ENCODE measurements at regions not wholly inside any gene's neighbourhood (a gene's known extent, or its start where the extent isn't known, plus 50 kb on each side); places are given as distances from the start of the nearest gene placed in this dataset.

- H3K36me3 Mint-ChIP-seq = no peaks in the 10 kb centered on the region
- WGBS (ENCODE audit: insufficient coverage) = no CpG with 5 or more reads among the region's 1 CpG
- ChIA-PET POLR2A (no interaction called here), CTCF (no interaction called here)
- no peak overlapping the region for H3K4me3 Mint-ChIP-seq
- no peaks in the 10 kb centered on the region for H3K4me1 ChIP-seq (ENCODE audit: control insufficient read depth in 1 of 2, extremely low read depth in 1 of 2, insufficient read depth in 2 of 2, low read length in 2 of 2)
- H3K27ac Mint-ChIP-seq = no peak overlapping the region
- DNase-seq = no peak
- H3K9me3 Mint-ChIP-seq = no peaks in the 10 kb centered on the region
- no peaks in the 10 kb centered on the region for H3K36me3 ChIP-seq (ENCODE audit: control insufficient read depth in 2 of 2, extremely low read depth in 1 of 2, insufficient read depth in 1 of 2, low read length in 1 of 2)
- H3K9me3 ChIP-seq = no peaks in the 10 kb centered on the region
- H3K27me3 Mint-ChIP-seq = peaks cover 3 to 12% of the 10 kb centered on the region in 2 donors
- ATAC-seq (replicated peaks in 1 of 4) = no peak
- no peak overlapping the region for H3K4me3 ChIP-seq (ENCODE audit: control insufficient read depth in 1 of 2, extremely low read depth in 1 of 2, low read length in 1 of 2)
- H3K4me1 Mint-ChIP-seq = peaks cover 0 to 3% (median 0%) of the 10 kb centered on the region in 3 donors
- no peak overlapping the region for H3K27ac ChIP-seq (ENCODE audit: low read length)
- H3K27me3 ChIP-seq (replicated peaks in 1 of 2; ENCODE audit: control insufficient read depth in 2 of 2, extremely low read depth in 1 of 2, insufficient read depth in 2 of 2, low read length in 1 of 2) = no peaks in the 10 kb centered on the region
Observed at GRCh38 chr3:18007980-18008379, 265.5 kb upstream of the TBC1D5 start.

GRCh38 chr3:17995769-17996168 is 253.3 kb upstream of the TBC1D5 start:
- Histone ChIP-seq H3K36me3 (ENCODE audit: control insufficient read depth in 2 of 2, extremely low read depth in 1 of 2, insufficient read depth in 1 of 2, low read length in 1 of 2) (no peaks in the 10 kb centered on the region), H3K27ac (ENCODE audit: low read length) (no peak overlapping the region), H3K4me1 (ENCODE audit: control insufficient read depth in 1 of 2, extremely low read depth in 1 of 2, insufficient read depth in 2 of 2, low read length in 2 of 2) (no peaks in the 10 kb centered on the region), H3K4me3 (ENCODE audit: control insufficient read depth in 1 of 2, extremely low read depth in 1 of 2, low read length in 1 of 2) (no peak overlapping the region), H3K27me3 (replicated peaks in 1 of 2; ENCODE audit: control insufficient read depth in 2 of 2, extremely low read depth in 1 of 2, insufficient read depth in 2 of 2, low read length in 1 of 2) (no peaks in the 10 kb centered on the region), H3K9me3 (no peaks in the 10 kb centered on the region)
- Mint-ChIP-seq H3K36me3 (no peaks in the 10 kb centered on the region), H3K4me1 (no peaks in the 10 kb centered on the region), H3K4me3 (no peak overlapping the region), H3K27ac (no peak overlapping the region), H3K9me3 (no peaks in the 10 kb centered on the region), H3K27me3 (no peaks in the 10 kb centered on the region)
- DNase-seq (no peak), ATAC-seq (replicated peaks in 1 of 4) (no peak)
- ChIA-PET CTCF (no interaction called here), POLR2A (no interaction called here)

GRCh38 chr3:17994167-17994566 is 251.7 kb upstream of the TBC1D5 start:
- no peak for DNase-seq
- Histone ChIP-seq H3K4me3 (ENCODE audit: control insufficient read depth in 1 of 2, extremely low read depth in 1 of 2, low read length in 1 of 2) (no peak overlapping the region), H3K27me3 (replicated peaks in 1 of 2; ENCODE audit: control insufficient read depth in 2 of 2, extremely low read depth in 1 of 2, insufficient read depth in 2 of 2, low read length in 1 of 2) (no peaks in the 10 kb centered on the region), H3K4me1 (ENCODE audit: control insufficient read depth in 1 of 2, extremely low read depth in 1 of 2, insufficient read depth in 2 of 2, low read length in 2 of 2) (no peaks in the 10 kb centered on the region), H3K27ac (ENCODE audit: low read length) (no peak overlapping the region), H3K9me3 (no peaks in the 10 kb centered on the region), H3K36me3 (ENCODE audit: control insufficient read depth in 2 of 2, extremely low read depth in 1 of 2, insufficient read depth in 1 of 2, low read length in 1 of 2) (no peaks in the 10 kb centered on the region)
- no peak for ATAC-seq (replicated peaks in 1 of 4)
- H3K27ac Mint-ChIP-seq = no peak overlapping the region
- ChIA-PET CTCF (interaction anchor here in 1 of 2 donors (0.6 kb wide), 1 partner anchor 221 kb away, joined by 3 read pairs; no protein-coding TSS in a partner anchor), POLR2A (interaction anchor here in 1 of 2 donors (0.5 to 0.6 kb wide), 2 partner anchors 1145 to 1230 kb away, joined by 4 read pairs; no protein-coding TSS in a partner anchor)
- H3K27me3 Mint-ChIP-seq = peaks cover 0 to 2% of the 10 kb centered on the region in 2 donors
- H3K4me1 Mint-ChIP-seq = no peaks in the 10 kb centered on the region
- no peaks in the 10 kb centered on the region for H3K9me3 Mint-ChIP-seq
- 86% methylated on average over 6 of the region's 7 CpGs for WGBS (ENCODE audit: insufficient coverage)
- no peak overlapping the region for H3K4me3 Mint-ChIP-seq
- no peaks in the 10 kb centered on the region for H3K36me3 Mint-ChIP-seq

- POLR2A ChIA-PET = no interaction called here
- WGBS (ENCODE audit: insufficient coverage) = no CpG with 5 or more reads among the region's 1 CpG
- no peak overlapping the region for H3K27ac ChIP-seq (ENCODE audit: low read length)
- no peak overlapping the region for H3K27ac Mint-ChIP-seq
- ATAC-seq (replicated peaks in 1 of 4) (no peak), DNase-seq (no peak)
- no peaks in the 10 kb centered on the region for H3K9me3 ChIP-seq
- H3K4me1 Mint-ChIP-seq = no peaks in the 10 kb centered on the region
- H3K36me3 ChIP-seq (ENCODE audit: control insufficient read depth in 2 of 2, extremely low read depth in 1 of 2, insufficient read depth in 1 of 2, low read length in 1 of 2) = no peaks in the 10 kb centered on the region
- no peak overlapping the region for H3K4me3 Mint-ChIP-seq
- H3K27me3 Mint-ChIP-seq = peaks cover 0 to 17% of the 10 kb centered on the region in 2 donors
- H3K4me3 ChIP-seq (ENCODE audit: control insufficient read depth in 1 of 2, extremely low read depth in 1 of 2, low read length in 1 of 2) = no peak overlapping the region
- no peaks in the 10 kb centered on the region for H3K27me3 ChIP-seq (replicated peaks in 1 of 2; ENCODE audit: control insufficient read depth in 2 of 2, extremely low read depth in 1 of 2, insufficient read depth in 2 of 2, low read length in 1 of 2)
- no peaks in the 10 kb centered on the region for H3K9me3 Mint-ChIP-seq
- CTCF ChIA-PET = no interaction called here
- no peaks in the 10 kb centered on the region for H3K4me1 ChIP-seq (ENCODE audit: control insufficient read depth in 1 of 2, extremely low read depth in 1 of 2, insufficient read depth in 2 of 2, low read length in 2 of 2)
- H3K36me3 Mint-ChIP-seq = peaks cover 3% of the 10 kb centered on the region
Observed at GRCh38 chr3:17990390-17990789, 248.0 kb upstream of the TBC1D5 start.

GRCh38 chr3:17986348-17986816 is 244.0 kb upstream of the TBC1D5 start:
- no peaks in the 10 kb centered on the region for H3K4me1 Mint-ChIP-seq
- ChIA-PET POLR2A (no interaction called here), CTCF (no interaction called here)
- Histone ChIP-seq H3K36me3 (ENCODE audit: control insufficient read depth in 2 of 2, extremely low read depth in 1 of 2, insufficient read depth in 1 of 2, low read length in 1 of 2) (no peaks in the 10 kb centered on the region), H3K4me3 (ENCODE audit: control insufficient read depth in 1 of 2, extremely low read depth in 1 of 2, low read length in 1 of 2) (no peak overlapping the region), H3K9me3 (no peaks in the 10 kb centered on the region), H3K27me3 (replicated peaks in 1 of 2; ENCODE audit: control insufficient read depth in 2 of 2, extremely low read depth in 1 of 2, insufficient read depth in 2 of 2, low read length in 1 of 2) (peaks cover 0 to 3% of the 10 kb centered on the region in 2 experiments), H3K4me1 (ENCODE audit: control insufficient read depth in 1 of 2, extremely low read depth in 1 of 2, insufficient read depth in 2 of 2, low read length in 2 of 2) (no peaks in the 10 kb centered on the region), H3K27ac (ENCODE audit: low read length) (no peak overlapping the region)
- no peak overlapping the region for H3K4me3 Mint-ChIP-seq
- peaks cover 3% of the 10 kb centered on the region for H3K36me3 Mint-ChIP-seq
- no peak overlapping the region for H3K27ac Mint-ChIP-seq
- H3K9me3 Mint-ChIP-seq = no peaks in the 10 kb centered on the region
- peaks cover 0 to 23% of the 10 kb centered on the region in 2 donors for H3K27me3 Mint-ChIP-seq
- no peak for ATAC-seq (replicated peaks in 1 of 4)
- 11% methylated on average over 1 of the region's 2 CpGs for WGBS (ENCODE audit: insufficient coverage)
- no peak for DNase-seq

GRCh38 chr3:17985658-17986347 is 243.4 kb upstream of the TBC1D5 start:
- POLR2A ChIA-PET = no interaction called here
- Mint-ChIP-seq H3K27me3 (peaks cover 0 to 29% of the 10 kb centered on the region in 2 donors), H3K4me3 (no peak overlapping the region), H3K4me1 (no peaks in the 10 kb centered on the region), H3K27ac (no peak overlapping the region), H3K9me3 (no peaks in the 10 kb centered on the region), H3K36me3 (peaks cover 3% of the 10 kb centered on the region)
- no peaks in the 10 kb centered on the region for H3K9me3 ChIP-seq
- DNase-seq = no peak
- H3K4me3 ChIP-seq (ENCODE audit: control insufficient read depth in 1 of 2, extremely low read depth in 1 of 2, low read length in 1 of 2) = no peak overlapping the region
- ATAC-seq (replicated peaks in 1 of 4) = no peak
- no CpG with 5 or more reads among the region's 2 CpGs for WGBS (ENCODE audit: insufficient coverage)
- no peak overlapping the region for H3K27ac ChIP-seq (ENCODE audit: low read length)
- H3K4me1 ChIP-seq (ENCODE audit: control insufficient read depth in 1 of 2, extremely low read depth in 1 of 2, insufficient read depth in 2 of 2, low read length in 2 of 2) = no peaks in the 10 kb centered on the region
- H3K36me3 ChIP-seq (ENCODE audit: control insufficient read depth in 2 of 2, extremely low read depth in 1 of 2, insufficient read depth in 1 of 2, low read length in 1 of 2) = no peaks in the 10 kb centered on the region
- peaks cover 0 to 5% of the 10 kb centered on the region in 2 experiments for H3K27me3 ChIP-seq (replicated peaks in 1 of 2; ENCODE audit: control insufficient read depth in 2 of 2, extremely low read depth in 1 of 2, insufficient read depth in 2 of 2, low read length in 1 of 2)
- CTCF ChIA-PET = no interaction called here

GRCh38 chr3:17983106-17983505 is 240.7 kb upstream of the TBC1D5 start:
- peaks cover 0 to 5% of the 10 kb centered on the region in 2 experiments for H3K27me3 ChIP-seq (replicated peaks in 1 of 2; ENCODE audit: control insufficient read depth in 2 of 2, extremely low read depth in 1 of 2, insufficient read depth in 2 of 2, low read length in 1 of 2)
- Mint-ChIP-seq H3K9me3 (no peaks in the 10 kb centered on the region), H3K27ac (no peak overlapping the region), H3K27me3 (peaks cover 0 to 22% of the 10 kb centered on the region in 2 donors), H3K4me1 (no peaks in the 10 kb centered on the region), H3K4me3 (no peak overlapping the region), H3K36me3 (peaks cover 3% of the 10 kb centered on the region)
- ChIA-PET POLR2A (no interaction called here), CTCF (no interaction called here)
- no peak overlapping the region for H3K27ac ChIP-seq (ENCODE audit: low read length)
- ATAC-seq (replicated peaks in 1 of 4) (no peak), DNase-seq (no peak)
- H3K4me1 ChIP-seq (ENCODE audit: control insufficient read depth in 1 of 2, extremely low read depth in 1 of 2, insufficient read depth in 2 of 2, low read length in 2 of 2) = no peaks in the 10 kb centered on the region
- no peaks in the 10 kb centered on the region for H3K36me3 ChIP-seq (ENCODE audit: control insufficient read depth in 2 of 2, extremely low read depth in 1 of 2, insufficient read depth in 1 of 2, low read length in 1 of 2)
- no CpG with 5 or more reads among the region's 3 CpGs for WGBS (ENCODE audit: insufficient coverage)
- no peak overlapping the region for H3K4me3 ChIP-seq (ENCODE audit: control insufficient read depth in 1 of 2, extremely low read depth in 1 of 2, low read length in 1 of 2)
- H3K9me3 ChIP-seq = no peaks in the 10 kb centered on the region
